ENCODE measurements at regions not wholly inside any gene's neighbourhood (a gene's known extent, or its start where the extent isn't known, plus 50 kb on each side); places are given as distances from the start of the nearest gene placed in this dataset.

GRCh38 chr6:144806222-144806621, 521.1 kb downstream of the UTRN start:
- in situ Hi-C loops (cut with HindIII; ENCODE audit: low sequenced_read_pairs): no loop called here
- DNase-seq (ENCODE audit: low spot score): no peak

- DNase-seq (ENCODE audit: low spot score): no peak
- in situ Hi-C loops (cut with HindIII; ENCODE audit: low sequenced_read_pairs): no loop called here
These were observed 524.0 kb downstream of the UTRN start for GRCh38 chr6:144809120-144809519.

- no peak for DNase-seq (ENCODE audit: low spot score)
- in situ Hi-C loops (cut with HindIII; ENCODE audit: low sequenced_read_pairs): no loop called here
These were observed 524.8 kb downstream of the UTRN start for GRCh38 chr6:144809969-144810368.

GRCh38 chr6:144811140-144811539, 526.0 kb downstream of the UTRN start:
- no peak for DNase-seq (ENCODE audit: low spot score)
- in situ Hi-C loops (cut with HindIII; ENCODE audit: low sequenced_read_pairs): no loop called here

GRCh38 chr6:144816936-144817335, 531.8 kb downstream of the UTRN start:
- in situ Hi-C loops (cut with HindIII; ENCODE audit: low sequenced_read_pairs): no loop called here

GRCh38 chr6:144820270-144820669, 535.1 kb downstream of the UTRN start:
- DNase-seq (ENCODE audit: low spot score): no peak
- in situ Hi-C loops (cut with HindIII; ENCODE audit: low sequenced_read_pairs): no loop called here

More at GRCh38 chr6:144816936-144817335, 531.8 kb downstream of the UTRN start:
- no peak for DNase-seq (ENCODE audit: low spot score)

GRCh38 chr6:144823131-144823530, 538.0 kb downstream of the UTRN start:
- in situ Hi-C loops (cut with HindIII; ENCODE audit: low sequenced_read_pairs): no loop called here
- DNase-seq (ENCODE audit: low spot score): no peak

GRCh38 chr6:144824018-144824417, 538.9 kb downstream of the UTRN start:
- no peak for DNase-seq (ENCODE audit: low spot score)
- in situ Hi-C loops (cut with HindIII; ENCODE audit: low sequenced_read_pairs): no loop called here

GRCh38 chr6:144834426-144835038, 549.4 kb downstream of the UTRN start:
- DNase-seq (ENCODE audit: low spot score): no peak
- in situ Hi-C loops (cut with HindIII; ENCODE audit: low sequenced_read_pairs): no loop called here

- no peak for DNase-seq (ENCODE audit: low spot score)
- in situ Hi-C loops (cut with HindIII; ENCODE audit: low sequenced_read_pairs): no loop called here
These were observed 550.3 kb downstream of the UTRN start for GRCh38 chr6:144835322-144835973.

GRCh38 chr6:144840619-144841018, 555.5 kb downstream of the UTRN start:
- no peak for DNase-seq (ENCODE audit: low spot score)
- in situ Hi-C loops (cut with HindIII; ENCODE audit: low sequenced_read_pairs): no loop called here

- in situ Hi-C loops (cut with HindIII; ENCODE audit: low sequenced_read_pairs): no loop called here
- no peak for DNase-seq (ENCODE audit: low spot score)
These were observed 558.6 kb downstream of the UTRN start for GRCh38 chr6:144843701-144844100.

GRCh38 chr6:144844596-144844995, 559.5 kb downstream of the UTRN start:
- DNase-seq (ENCODE audit: low spot score): no peak

GRCh38 chr6:144845186-144845585, 560.1 kb downstream of the UTRN start:
- DNase-seq (ENCODE audit: low spot score): no peak

More at GRCh38 chr6:144844596-144844995, 559.5 kb downstream of the UTRN start:
- in situ Hi-C loops (cut with HindIII; ENCODE audit: low sequenced_read_pairs): no loop called here

GRCh38 chr6:144847916-144848315, 562.8 kb downstream of the UTRN start:
- no peak for DNase-seq (ENCODE audit: low spot score)
- in situ Hi-C loops (cut with HindIII; ENCODE audit: low sequenced_read_pairs): no loop called here

More at GRCh38 chr6:144845186-144845585, 560.1 kb downstream of the UTRN start:
- in situ Hi-C loops (cut with HindIII; ENCODE audit: low sequenced_read_pairs): no loop called here

- in situ Hi-C loops (cut with HindIII; ENCODE audit: low sequenced_read_pairs): no loop called here
- DNase-seq (ENCODE audit: low spot score): no peak
These were observed 564.8 kb downstream of the UTRN start for GRCh38 chr6:144849920-144850319.

- in situ Hi-C loops (cut with HindIII; ENCODE audit: low sequenced_read_pairs): no loop called here
- no peak for DNase-seq (ENCODE audit: low spot score)
These were observed 568.5 kb downstream of the UTRN start for GRCh38 chr6:144853603-144854002.

- DNase-seq (ENCODE audit: low spot score): no peak
- in situ Hi-C loops (cut with HindIII; ENCODE audit: low sequenced_read_pairs): no loop called here
These were observed 569.5 kb downstream of the UTRN start for GRCh38 chr6:144854654-144855053.

GRCh38 chr6:144855375-144855774, 570.2 kb downstream of the UTRN start:
- no peak for DNase-seq (ENCODE audit: low spot score)
- in situ Hi-C loops (cut with HindIII; ENCODE audit: low sequenced_read_pairs): no loop called here

GRCh38 chr6:144855812-144856531, 570.8 kb downstream of the UTRN start:
- DNase-seq (ENCODE audit: low spot score): no peak
- in situ Hi-C loops (cut with HindIII; ENCODE audit: low sequenced_read_pairs): no loop called here
